Fibroblast of lung (primary cell): ENCODE measurements at regions not wholly inside any gene's neighbourhood (a gene's known extent, or its start where the extent isn't known, plus 50 kb on each side); places are given as distances from the start of the nearest gene placed in this dataset.

ENCODE experiments used
- DNase-seq, 2 donors: peaks; one replicate each; pipeline versions ENCODE4 v3.0.0 to v3.0.0-alpha.2; 2010; ENCODE audit warnings: low read depth in 2 of 2
- H2AFZ ChIP-seq: 2 replicates; pipeline ENCODE4 v1.5.1; 2012; ENCODE audit warnings: low read length, control low read depth, inconsistent platforms
- H3K27ac ChIP-seq: 2 replicates; pipeline ENCODE4 v1.5.1; 2011; ENCODE audit warnings: low read length, control low read depth; ENCODE audit not compliant: insufficient read depth
- H3K27me3 ChIP-seq: 2 replicates; pipeline ENCODE4 v1.5.1; 2011; ENCODE audit warnings: mild to moderate bottlenecking, low read length; ENCODE audit not compliant: control insufficient read depth, insufficient read depth
- H3K36me3 ChIP-seq: 2 replicates; pipeline ENCODE4 v1.5.1; 2011; ENCODE audit warnings: low read length; ENCODE audit not compliant: control insufficient read depth, insufficient read depth
- H3K4me1 ChIP-seq: 2 replicates; pipeline ENCODE4 v1.5.1; 2011; ENCODE audit warnings: low read length; ENCODE audit not compliant: control insufficient read depth, insufficient read depth; ENCODE audit errors: extremely low read depth
- H3K4me2 ChIP-seq: 2 replicates; pipeline ENCODE4 v1.5.1; 2011; ENCODE audit warnings: low read length, control low read depth; ENCODE audit not compliant: insufficient read depth; ENCODE audit errors: extremely low read depth
- H3K4me3 ChIP-seq, 4 experiments: fragments of 200-600 bp in 1 of 4; sonication (generic) in 1 of 4; replicated peaks in 1 of 4; 2 replicates each; pipeline ENCODE4 v1.5.1; 2011 to 2016; ENCODE audit warnings: low read length in 4 of 4, low read depth in 3 of 4, mild to moderate bottlenecking in 3 of 4, control low read depth in 2 of 4, inconsistent platforms in 1 of 4, mixed read lengths in 1 of 4; ENCODE audit not compliant: insufficient read depth in 1 of 4; ENCODE audit errors: control extremely low read depth in 1 of 4
- H3K79me2 ChIP-seq: 2 replicates; pipeline ENCODE4 v1.5.1; 2012; ENCODE audit warnings: mild to moderate bottlenecking, low read length, inconsistent platforms; ENCODE audit not compliant: control insufficient read depth, insufficient read depth
- H3K9ac ChIP-seq: 2 replicates; pipeline ENCODE4 v1.5.1; 2011; ENCODE audit warnings: mild to moderate bottlenecking, low read length, control low read depth; ENCODE audit not compliant: insufficient read depth
- H3K9me3 ChIP-seq: 2 replicates; pipeline ENCODE4 v1.5.1; 2012; ENCODE audit warnings: low read depth, low read length; ENCODE audit not compliant: control insufficient read depth, insufficient read depth
- H4K20me1 ChIP-seq: 2 replicates; pipeline ENCODE4 v1.5.1; 2011; ENCODE audit warnings: low read length; ENCODE audit not compliant: control insufficient read depth, insufficient read depth; ENCODE audit errors: extremely low read depth
- EZH2 ChIP-seq: IDR thresholded peaks from 2 replicates; pipeline ENCODE4 v1.5.1; 2012; ENCODE audit warnings: low read length, control low read depth, mild to moderate bottlenecking; ENCODE audit errors: missing control alignments
- TF ChIP-seq, protein P1 (sequence below), 2 donors: IDR thresholded peaks in 1 of 2; conservative IDR thresholded peaks in 1 of 2; 1 replicate in 1 of 2; 2 replicates in 1 of 2; pipeline ENCODE4 v1.5.1; 2011 to 2012; ENCODE audit warnings: low read length in 2 of 2, control low read depth in 1 of 2, inconsistent platforms in 1 of 2, low read depth in 1 of 2, mild to moderate bottlenecking in 1 of 2

GRCh38 chr16:54636221-54636793 lies 294.4 kb upstream of the IRX5 start:
- Histone ChIP-seq H3K79me2 (no peaks in the 10 kb centered on the region), H3K4me2 (no peak overlapping the region), H3K36me3 (no peaks in the 10 kb centered on the region), H4K20me1 (no peaks in the 10 kb centered on the region), H3K9ac (no peak overlapping the region), H3K27ac (no peak overlapping the region), H3K4me1 (no peaks in the 10 kb centered on the region), H3K4me3 (no peak overlapping the region), H2AFZ (no peak overlapping the region), H3K9me3 (no peaks in the 10 kb centered on the region), H3K27me3 (no peaks in the 10 kb centered on the region)
- no peak for DNase-seq
- TF ChIP-seq, protein P1, sequence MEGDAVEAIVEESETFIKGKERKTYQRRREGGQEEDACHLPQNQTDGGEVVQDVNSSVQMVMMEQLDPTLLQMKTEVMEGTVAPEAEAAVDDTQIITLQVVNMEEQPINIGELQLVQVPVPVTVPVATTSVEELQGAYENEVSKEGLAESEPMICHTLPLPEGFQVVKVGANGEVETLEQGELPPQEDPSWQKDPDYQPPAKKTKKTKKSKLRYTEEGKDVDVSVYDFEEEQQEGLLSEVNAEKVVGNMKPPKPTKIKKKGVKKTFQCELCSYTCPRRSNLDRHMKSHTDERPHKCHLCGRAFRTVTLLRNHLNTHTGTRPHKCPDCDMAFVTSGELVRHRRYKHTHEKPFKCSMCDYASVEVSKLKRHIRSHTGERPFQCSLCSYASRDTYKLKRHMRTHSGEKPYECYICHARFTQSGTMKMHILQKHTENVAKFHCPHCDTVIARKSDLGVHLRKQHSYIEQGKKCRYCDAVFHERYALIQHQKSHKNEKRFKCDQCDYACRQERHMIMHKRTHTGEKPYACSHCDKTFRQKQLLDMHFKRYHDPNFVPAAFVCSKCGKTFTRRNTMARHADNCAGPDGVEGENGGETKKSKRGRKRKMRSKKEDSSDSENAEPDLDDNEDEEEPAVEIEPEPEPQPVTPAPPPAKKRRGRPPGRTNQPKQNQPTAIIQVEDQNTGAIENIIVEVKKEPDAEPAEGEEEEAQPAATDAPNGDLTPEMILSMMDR (conservative IDR thresholded peaks at IDR 0.05 in 1 of 2, IDR thresholded peaks at IDR 0.05 in 1 of 2; ENCODE audit: low read depth in 1 of 2, low read length in 2 of 2) = no peak
- no peak for TF ChIP-seq EZH2

DNA sequence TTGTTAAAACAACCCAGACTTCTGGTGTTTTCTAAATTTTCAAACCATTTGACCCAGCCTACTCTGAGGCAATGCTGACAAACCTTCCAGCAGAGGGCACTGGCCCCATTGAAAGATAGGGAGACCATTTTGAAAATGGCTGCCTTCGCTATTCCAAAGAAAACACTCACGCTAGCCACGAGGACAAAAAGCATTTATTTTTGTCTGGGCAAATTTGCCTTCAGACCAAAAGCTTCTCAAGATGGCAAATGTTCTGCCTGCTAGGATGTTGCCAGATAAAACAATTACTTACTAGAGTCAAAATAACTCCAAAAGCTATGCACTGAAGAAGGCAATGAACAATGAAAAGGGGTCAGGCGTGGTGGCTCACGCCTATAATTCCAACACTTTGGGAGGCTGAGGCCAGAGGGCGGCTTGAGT lies 296.7 kb upstream of the IRX5 start:
- H3K36me3 ChIP-seq = no peaks in the 10 kb centered on the region
- H2AFZ ChIP-seq = no peak overlapping the region

GRCh38 chr16:54632322-54633220 lies 298.1 kb upstream of the IRX5 start:
- no peak overlapping the region for H3K4me2 ChIP-seq

More for the DNA sequence above, 296.7 kb upstream of the IRX5 start:
- H3K4me2 ChIP-seq = no peak overlapping the region
- H3K4me3 ChIP-seq = no peak overlapping the region
- DNase-seq = peak in 1 of 2 donors; percentile 16
- no peak overlapping the region for H3K9ac ChIP-seq
- no peaks in the 10 kb centered on the region for H3K4me1 ChIP-seq
- H3K9me3 ChIP-seq = no peaks in the 10 kb centered on the region
- H4K20me1 ChIP-seq = no peaks in the 10 kb centered on the region
- H3K27ac ChIP-seq = no peak overlapping the region
- H3K27me3 ChIP-seq = no peaks in the 10 kb centered on the region
- TF ChIP-seq EZH2 = no peak
- TF ChIP-seq, protein P1 (conservative IDR thresholded peaks at IDR 0.05 in 1 of 2, IDR thresholded peaks at IDR 0.05 in 1 of 2; ENCODE audit: low read depth in 1 of 2, low read length in 2 of 2) = no peak
- H3K79me2 ChIP-seq = no peaks in the 10 kb centered on the region

More at GRCh38 chr16:54632322-54633220, 298.1 kb upstream of the IRX5 start:
- H3K4me1 ChIP-seq = no peaks in the 10 kb centered on the region
- no peak overlapping the region for H3K9ac ChIP-seq
- H3K36me3 ChIP-seq = no peaks in the 10 kb centered on the region
- H4K20me1 ChIP-seq = no peaks in the 10 kb centered on the region
- H3K27ac ChIP-seq = no peak overlapping the region
- no peak overlapping the region for H3K4me3 ChIP-seq
- TF ChIP-seq, protein P1 (conservative IDR thresholded peaks at IDR 0.05 in 1 of 2, IDR thresholded peaks at IDR 0.05 in 1 of 2; ENCODE audit: low read depth in 1 of 2, low read length in 2 of 2) = no peak
- no peak for TF ChIP-seq EZH2
- no peaks in the 10 kb centered on the region for H3K27me3 ChIP-seq
- no peak for DNase-seq
- H3K9me3 ChIP-seq = no peaks in the 10 kb centered on the region
- no peak overlapping the region for H2AFZ ChIP-seq
- H3K79me2 ChIP-seq = no peaks in the 10 kb centered on the region
